K562 (cell line): ENCODE measurements at regions not wholly inside any gene's neighbourhood (a gene's known extent, or its start where the extent isn't known, plus 50 kb on each side); places are given as distances from the start of the nearest gene placed in this dataset.

Experiments
- ATF4 ChIP-seq: fragments of 450-650 bp; formaldehyde crosslinking; IDR thresholded peaks from 2 replicates; pipeline ENCODE4 v1.4.0; 2022; ENCODE audit warnings: mild to moderate bottlenecking, moderate library complexity
- FOXJ2 ChIP-seq: fragments of 200-800 bp; sonication (Bioruptor generic); IDR thresholded peaks from 2 replicates; pipeline ENCODE4 v1.6.1; 2016; ENCODE audit warnings: missing genetic modification characterization, missing compliant biosample characterization
- RERE ChIP-seq: sonication (generic); formaldehyde crosslinking; IDR thresholded peaks from 2 replicates; pipeline ENCODE4 v1.8.0; 2023; ENCODE audit warnings: missing genetic modification reagents, mild to moderate bottlenecking, borderline replicate concordance
- U2AF1 ChIP-seq: fragments of 200-400 bp; formaldehyde crosslinking; optimal IDR thresholded peaks from 2 replicates; pipeline ENCODE3; 2017; ENCODE audit warnings: mild to moderate bottlenecking, low read depth, low read length, moderate library complexity
- ZNF316 ChIP-seq: fragments of 450-650 bp; IDR thresholded peaks from 2 replicates; pipeline ENCODE4 v1.6.1; 2016
- ZNF384 ChIP-seq: IDR thresholded peaks from 2 replicates; pipeline ENCODE4 v1.6.1; 2012; ENCODE audit warnings: low read depth, low read length, improper control_type of control experiment
- ZNF444 ChIP-seq: fragments of 250-450 bp; sonication (Bioruptor Pico); IDR thresholded peaks from 2 replicates; pipeline ENCODE4 v1.4.0; 2020; ENCODE audit warnings: mild to moderate bottlenecking, moderate library complexity
- ZNF518B ChIP-seq: fragments of 250-450 bp; sonication (Bioruptor Pico); IDR thresholded peaks from 2 replicates; pipeline ENCODE4 v1.5.0; 2021; ENCODE audit warnings: mild to moderate bottlenecking, moderate library complexity
- TF ChIP-seq, protein P1 (sequence below), 2 experiments: fragments of 450-650 bp in 1 of 2; sonication (generic) in 1 of 2; formaldehyde crosslinking in 1 of 2; IDR thresholded peaks; 2 replicates each; pipeline versions ENCODE4 v1.7.1 to v1.9.0; 2016 to 2022; ENCODE audit warnings: inconsistent platforms in 1 of 2, mild to moderate bottlenecking in 1 of 2, missing genetic modification reagents in 1 of 2

DNA sequence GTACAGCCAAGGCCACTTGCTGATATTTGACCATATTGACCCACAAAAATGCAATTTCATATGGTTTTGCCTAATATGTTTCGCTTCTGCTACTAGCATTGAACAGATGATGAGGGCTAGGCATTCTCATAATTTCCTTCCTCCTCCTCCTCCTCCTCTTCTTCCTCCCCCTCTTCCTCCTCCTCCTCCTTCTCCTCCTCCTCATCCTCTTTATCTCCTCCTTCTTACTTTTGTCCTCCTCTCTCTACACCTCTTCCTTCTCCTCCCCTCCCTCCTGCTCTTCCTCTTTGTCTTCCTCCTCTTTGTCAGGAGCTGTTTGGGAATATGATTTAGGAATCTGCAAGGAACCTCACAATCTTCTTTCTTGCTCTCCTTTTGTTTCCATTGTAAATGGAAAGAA is 133.9 kb upstream of the CELF2 start (continued):
- TF ChIP-seq, protein P1, sequence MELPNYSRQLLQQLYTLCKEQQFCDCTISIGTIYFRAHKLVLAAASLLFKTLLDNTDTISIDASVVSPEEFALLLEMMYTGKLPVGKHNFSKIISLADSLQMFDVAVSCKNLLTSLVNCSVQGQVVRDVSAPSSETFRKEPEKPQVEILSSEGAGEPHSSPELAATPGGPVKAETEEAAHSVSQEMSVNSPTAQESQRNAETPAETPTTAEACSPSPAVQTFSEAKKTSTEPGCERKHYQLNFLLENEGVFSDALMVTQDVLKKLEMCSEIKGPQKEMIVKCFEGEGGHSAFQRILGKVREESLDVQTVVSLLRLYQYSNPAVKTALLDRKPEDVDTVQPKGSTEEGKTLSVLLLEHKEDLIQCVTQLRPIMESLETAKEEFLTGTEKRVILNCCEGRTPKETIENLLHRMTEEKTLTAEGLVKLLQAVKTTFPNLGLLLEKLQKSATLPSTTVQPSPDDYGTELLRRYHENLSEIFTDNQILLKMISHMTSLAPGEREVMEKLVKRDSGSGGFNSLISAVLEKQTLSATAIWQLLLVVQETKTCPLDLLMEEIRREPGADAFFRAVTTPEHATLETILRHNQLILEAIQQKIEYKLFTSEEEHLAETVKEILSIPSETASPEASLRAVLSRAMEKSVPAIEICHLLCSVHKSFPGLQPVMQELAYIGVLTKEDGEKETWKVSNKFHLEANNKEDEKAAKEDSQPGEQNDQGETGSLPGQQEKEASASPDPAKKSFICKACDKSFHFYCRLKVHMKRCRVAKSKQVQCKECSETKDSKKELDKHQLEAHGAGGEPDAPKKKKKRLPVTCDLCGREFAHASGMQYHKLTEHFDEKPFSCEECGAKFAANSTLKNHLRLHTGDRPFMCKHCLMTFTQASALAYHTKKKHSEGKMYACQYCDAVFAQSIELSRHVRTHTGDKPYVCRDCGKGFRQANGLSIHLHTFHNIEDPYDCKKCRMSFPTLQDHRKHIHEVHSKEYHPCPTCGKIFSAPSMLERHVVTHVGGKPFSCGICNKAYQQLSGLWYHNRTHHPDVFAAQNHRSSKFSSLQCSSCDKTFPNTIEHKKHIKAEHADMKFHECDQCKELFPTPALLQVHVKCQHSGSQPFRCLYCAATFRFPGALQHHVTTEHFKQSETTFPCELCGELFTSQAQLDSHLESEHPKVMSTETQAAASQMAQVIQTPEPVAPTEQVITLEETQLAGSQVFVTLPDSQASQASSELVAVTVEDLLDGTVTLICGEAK (IDR thresholded peaks at IDR 0.05), result no peak
- TF ChIP-seq, protein P1 (CRISPR knock-in tag; IDR thresholded peaks at IDR 0.05), result no peak
- TF ChIP-seq ZNF518B (CRISPR knock-in tag) (no peak), FOXJ2 (tag) (no peak), RERE (CRISPR knock-in tag) (no peak), U2AF1 (no peak), ZNF316 (no peak), ATF4 (no peak), ZNF444 (CRISPR knock-in tag) (no peak), ZNF384 (no peak)
- TF ChIP-seq, all 486 proteins: peak for 0
